Spleen (tissue), 7 donors: ENCODE measurements at regions not wholly inside any gene's neighbourhood (a gene's known extent, or its start where the extent isn't known, plus 50 kb on each side); places are given as distances from the start of the nearest gene placed in this dataset.

Experiments
- POLR2AphosphoS5 ChIP-seq, 3 donors: sonication (generic); formaldehyde crosslinking; IDR thresholded peaks; one replicate each; pipeline ENCODE4 v1.5.1; 2017; ENCODE audit warnings: antibody characterized with exemption in 3 of 3
- TF ChIP-seq, protein P1 (sequence below), 11 experiments: fragments of 200-600 bp in 7 of 11; fragments of 450-650 bp in 4 of 11; sonication (generic) in 4 of 11; IDR thresholded peaks in 8 of 11; conservative IDR thresholded peaks in 3 of 11; 1 replicate in 7 of 11; 2 replicates in 4 of 11; pipeline versions ENCODE4 v1.4.0 to v1.8.0; 2016 to 2021; ENCODE audit warnings: antibody characterized with exemption in 11 of 11, inconsistent platforms in 4 of 11, mild to moderate bottlenecking in 1 of 11
- donor health status: DM: no; HTN: no; CAD: no; lungs with moderate emphysema.
- donor health status: DM: no; HTN: no; CAD: no.
- donor health status: DM: no; HTN: no; CAD: no.

DNA sequence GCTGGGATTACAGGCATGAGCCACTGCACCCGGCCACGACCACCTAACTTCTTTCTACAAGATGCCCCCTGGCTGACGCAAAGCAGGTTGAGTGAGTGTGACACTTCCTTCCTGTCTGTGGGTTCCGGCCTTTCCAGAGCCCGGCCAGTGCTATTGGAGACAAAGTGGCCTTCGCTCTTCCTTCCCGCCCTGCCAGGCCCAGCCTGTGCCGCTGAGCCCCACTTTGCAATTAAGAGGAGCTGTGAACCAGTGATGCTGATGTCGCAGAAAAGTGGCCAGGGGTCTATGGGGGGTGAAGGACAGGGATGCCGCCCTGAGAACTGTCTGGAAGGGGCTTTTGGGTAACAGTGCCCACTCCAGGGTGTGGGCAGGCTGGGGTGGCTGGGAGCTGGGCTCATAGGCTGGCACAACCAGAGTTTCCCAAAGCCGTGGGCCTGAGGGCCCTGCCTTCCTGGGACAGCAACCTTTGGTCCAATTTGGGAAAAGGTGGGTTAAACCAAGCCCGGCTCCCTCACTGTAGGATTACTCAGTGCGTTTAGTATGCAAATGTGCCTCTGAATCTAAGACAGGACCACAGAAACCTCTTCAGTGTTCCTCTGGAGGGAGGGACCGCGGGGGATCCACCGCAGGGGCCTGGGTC is 174.9 kb downstream of the SEC14L1 start:
- TF ChIP-seq, protein P1, sequence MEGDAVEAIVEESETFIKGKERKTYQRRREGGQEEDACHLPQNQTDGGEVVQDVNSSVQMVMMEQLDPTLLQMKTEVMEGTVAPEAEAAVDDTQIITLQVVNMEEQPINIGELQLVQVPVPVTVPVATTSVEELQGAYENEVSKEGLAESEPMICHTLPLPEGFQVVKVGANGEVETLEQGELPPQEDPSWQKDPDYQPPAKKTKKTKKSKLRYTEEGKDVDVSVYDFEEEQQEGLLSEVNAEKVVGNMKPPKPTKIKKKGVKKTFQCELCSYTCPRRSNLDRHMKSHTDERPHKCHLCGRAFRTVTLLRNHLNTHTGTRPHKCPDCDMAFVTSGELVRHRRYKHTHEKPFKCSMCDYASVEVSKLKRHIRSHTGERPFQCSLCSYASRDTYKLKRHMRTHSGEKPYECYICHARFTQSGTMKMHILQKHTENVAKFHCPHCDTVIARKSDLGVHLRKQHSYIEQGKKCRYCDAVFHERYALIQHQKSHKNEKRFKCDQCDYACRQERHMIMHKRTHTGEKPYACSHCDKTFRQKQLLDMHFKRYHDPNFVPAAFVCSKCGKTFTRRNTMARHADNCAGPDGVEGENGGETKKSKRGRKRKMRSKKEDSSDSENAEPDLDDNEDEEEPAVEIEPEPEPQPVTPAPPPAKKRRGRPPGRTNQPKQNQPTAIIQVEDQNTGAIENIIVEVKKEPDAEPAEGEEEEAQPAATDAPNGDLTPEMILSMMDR (IDR thresholded peaks at IDR 0.05 in 8 of 11, conservative IDR thresholded peaks at IDR 0.05 in 3 of 11), result peak in 1 of 11 experiments; percentile 12
- peak; percentile 64 to 79 (median 70) for TF ChIP-seq POLR2AphosphoS5 (IDR thresholded peaks at IDR 0.05)
